NB4 (cell line): ENCODE measurements at regions not wholly inside any gene's neighbourhood (a gene's known extent, or its start where the extent isn't known, plus 50 kb on each side); places are given as distances from the start of the nearest gene placed in this dataset.

Source experiments
- POLR2A ChIP-seq: IDR thresholded peaks from 2 replicates; pipeline ENCODE4 v1.6.1; 2011; ENCODE audit warnings: mild to moderate bottlenecking; ENCODE audit not compliant: insufficient read length; ENCODE audit errors: extremely low read depth
- TF ChIP-seq, protein P1 (sequence below): IDR thresholded peaks from one replicate; pipeline ENCODE4 v1.5.1; 2012; ENCODE audit warnings: low read depth, low read length

DNA sequence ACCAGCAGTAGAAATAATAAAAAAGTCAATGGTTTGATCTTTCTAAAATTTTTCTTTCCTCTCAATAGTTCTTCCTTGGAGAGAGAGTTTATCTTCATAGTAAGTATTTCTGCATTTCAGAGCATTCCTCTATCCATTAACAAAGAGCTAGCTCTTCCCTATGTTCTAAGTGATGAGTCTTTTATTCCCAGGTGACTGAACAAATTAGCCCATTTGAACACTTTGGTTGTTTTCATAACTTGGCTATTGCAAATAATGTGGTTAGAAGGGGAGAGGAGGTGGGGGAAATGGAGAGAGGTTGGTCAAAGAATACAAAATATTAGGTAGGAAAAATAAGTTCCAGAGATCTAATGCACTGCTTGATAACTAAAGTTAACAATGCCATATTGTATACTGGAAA lies 598.9 kb downstream of the KCNT2 start:
- TF ChIP-seq, protein P1, sequence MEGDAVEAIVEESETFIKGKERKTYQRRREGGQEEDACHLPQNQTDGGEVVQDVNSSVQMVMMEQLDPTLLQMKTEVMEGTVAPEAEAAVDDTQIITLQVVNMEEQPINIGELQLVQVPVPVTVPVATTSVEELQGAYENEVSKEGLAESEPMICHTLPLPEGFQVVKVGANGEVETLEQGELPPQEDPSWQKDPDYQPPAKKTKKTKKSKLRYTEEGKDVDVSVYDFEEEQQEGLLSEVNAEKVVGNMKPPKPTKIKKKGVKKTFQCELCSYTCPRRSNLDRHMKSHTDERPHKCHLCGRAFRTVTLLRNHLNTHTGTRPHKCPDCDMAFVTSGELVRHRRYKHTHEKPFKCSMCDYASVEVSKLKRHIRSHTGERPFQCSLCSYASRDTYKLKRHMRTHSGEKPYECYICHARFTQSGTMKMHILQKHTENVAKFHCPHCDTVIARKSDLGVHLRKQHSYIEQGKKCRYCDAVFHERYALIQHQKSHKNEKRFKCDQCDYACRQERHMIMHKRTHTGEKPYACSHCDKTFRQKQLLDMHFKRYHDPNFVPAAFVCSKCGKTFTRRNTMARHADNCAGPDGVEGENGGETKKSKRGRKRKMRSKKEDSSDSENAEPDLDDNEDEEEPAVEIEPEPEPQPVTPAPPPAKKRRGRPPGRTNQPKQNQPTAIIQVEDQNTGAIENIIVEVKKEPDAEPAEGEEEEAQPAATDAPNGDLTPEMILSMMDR, result no peak
- TF ChIP-seq POLR2A, result no peak
